ENCODE measurements at regions not wholly inside any gene's neighbourhood (a gene's known extent, or its start where the extent isn't known, plus 50 kb on each side); places are given as distances from the start of the nearest gene placed in this dataset.

- TF ChIP-seq TCF4 (CRISPR knock-in tag; IDR thresholded peaks at IDR 0.05; ENCODE audit: borderline replicate concordance) = no peak
- no peak for TF ChIP-seq PATZ1 (CRISPR knock-in tag; IDR thresholded peaks at IDR 0.05; ENCODE audit: borderline replicate concordance)
- TF ChIP-seq ZFP30 (CRISPR knock-in tag; IDR thresholded peaks at IDR 0.05) = no peak
- TF ChIP-seq CSDC2 (CRISPR knock-in tag; IDR thresholded peaks at IDR 0.05) = no peak
- TF ChIP-seq RARB (CRISPR knock-in tag; IDR thresholded peaks at IDR 0.05) = no peak
- no peak for TF ChIP-seq ZC3H10 (CRISPR knock-in tag; IDR thresholded peaks at IDR 0.05)
- TF ChIP-seq PPARA (CRISPR knock-in tag; IDR thresholded peaks at IDR 0.05; ENCODE audit: borderline replicate concordance) = no peak
- no peak for TF ChIP-seq ZFP3 (CRISPR knock-in tag; IDR thresholded peaks at IDR 0.05)
- no peak for TF ChIP-seq ESRRG (CRISPR knock-in tag; IDR thresholded peaks at IDR 0.05)
- TF ChIP-seq TOX (CRISPR knock-in tag; IDR thresholded peaks at IDR 0.05; ENCODE audit: borderline replicate concordance) = no peak
- TF ChIP-seq ARNTL (CRISPR knock-in tag; IDR thresholded peaks at IDR 0.05; ENCODE audit: borderline replicate concordance, low read depth) = no peak
These were observed 225.5 kb downstream of the NDUFS4 start for GRCh38 chr5:53785924-53786323.
